ENCODE measurements at regions not wholly inside any gene's neighbourhood (a gene's known extent, or its start where the extent isn't known, plus 50 kb on each side); places are given as distances from the start of the nearest gene placed in this dataset.

DNA sequence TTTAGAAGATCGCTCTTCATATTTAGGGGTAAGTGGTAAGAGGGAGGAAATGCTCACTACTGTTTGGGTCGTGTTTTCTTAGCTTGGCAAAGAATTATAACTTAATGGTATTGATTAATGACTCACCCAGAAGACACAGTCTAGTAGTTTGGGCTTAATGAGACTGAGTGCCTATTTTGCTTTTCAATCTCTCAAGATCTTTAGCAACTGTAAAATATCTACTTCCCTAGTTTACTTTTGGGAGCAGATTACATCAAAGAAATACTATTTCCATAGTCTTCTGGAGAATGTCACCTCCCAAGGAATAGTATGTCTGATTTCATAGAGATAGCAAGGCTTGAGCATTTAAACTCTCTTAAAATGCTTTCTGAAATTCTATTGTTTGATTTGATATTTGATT lies 100.5 kb upstream of the SLC25A13 start:
- intact Hi-C loops (cut with micrococcal nuclease; ENCODE audit: unreplicated experiment), result no loop called here
- no peaks in the 10 kb centered on the region for H3K36me3 ChIP-seq (ENCODE audit: control insufficient read depth in 2 of 2, insufficient read depth in 2 of 2, low read length in 1 of 2)
- CTCF ChIA-PET, result interaction anchor here (1.5 kb wide), 1 partner anchor 605 kb away, joined by 4 read pairs; no protein-coding TSS in a partner anchor

More for the DNA sequence above, 100.5 kb upstream of the SLC25A13 start:
- H3K4me2 ChIP-seq (ENCODE audit: control insufficient read depth, insufficient read depth), result no peak overlapping the region
- DNase-seq (ENCODE audit: low read depth, low spot score) (no peak), ATAC-seq (no peak), FAIRE-seq (no peak)
- H2AFZ ChIP-seq (ENCODE audit: control insufficient read depth, low read depth, low read length), result no peak overlapping the region
- no peak overlapping the region for H3K27ac ChIP-seq (ENCODE audit: control insufficient read depth, insufficient read depth)
- no peak for TF ChIP-seq HDGF (IDR thresholded peaks at IDR 0.05)
- TF ChIP-seq SRF (IDR thresholded peaks at IDR 0.05; ENCODE audit: low read depth in 2 of 2, low read length in 2 of 2), result no peak
- TF ChIP-seq SPI1 (IDR thresholded peaks at IDR 0.05; ENCODE audit: borderline replicate concordance, insufficient read depth, low read depth, low read length), result no peak
- no peak for TF ChIP-seq HDAC2 (IDR thresholded peaks at IDR 0.05)
- no peak for TF ChIP-seq TBL1XR1 (IDR thresholded peaks at IDR 0.05; ENCODE audit: low read depth, low read length)
- TF ChIP-seq, protein P1, sequence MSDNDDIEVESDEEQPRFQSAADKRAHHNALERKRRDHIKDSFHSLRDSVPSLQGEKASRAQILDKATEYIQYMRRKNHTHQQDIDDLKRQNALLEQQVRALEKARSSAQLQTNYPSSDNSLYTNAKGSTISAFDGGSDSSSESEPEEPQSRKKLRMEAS (IDR thresholded peaks at IDR 0.05; ENCODE audit: low read depth, low read length), result no peak
- TF ChIP-seq, protein P2, sequence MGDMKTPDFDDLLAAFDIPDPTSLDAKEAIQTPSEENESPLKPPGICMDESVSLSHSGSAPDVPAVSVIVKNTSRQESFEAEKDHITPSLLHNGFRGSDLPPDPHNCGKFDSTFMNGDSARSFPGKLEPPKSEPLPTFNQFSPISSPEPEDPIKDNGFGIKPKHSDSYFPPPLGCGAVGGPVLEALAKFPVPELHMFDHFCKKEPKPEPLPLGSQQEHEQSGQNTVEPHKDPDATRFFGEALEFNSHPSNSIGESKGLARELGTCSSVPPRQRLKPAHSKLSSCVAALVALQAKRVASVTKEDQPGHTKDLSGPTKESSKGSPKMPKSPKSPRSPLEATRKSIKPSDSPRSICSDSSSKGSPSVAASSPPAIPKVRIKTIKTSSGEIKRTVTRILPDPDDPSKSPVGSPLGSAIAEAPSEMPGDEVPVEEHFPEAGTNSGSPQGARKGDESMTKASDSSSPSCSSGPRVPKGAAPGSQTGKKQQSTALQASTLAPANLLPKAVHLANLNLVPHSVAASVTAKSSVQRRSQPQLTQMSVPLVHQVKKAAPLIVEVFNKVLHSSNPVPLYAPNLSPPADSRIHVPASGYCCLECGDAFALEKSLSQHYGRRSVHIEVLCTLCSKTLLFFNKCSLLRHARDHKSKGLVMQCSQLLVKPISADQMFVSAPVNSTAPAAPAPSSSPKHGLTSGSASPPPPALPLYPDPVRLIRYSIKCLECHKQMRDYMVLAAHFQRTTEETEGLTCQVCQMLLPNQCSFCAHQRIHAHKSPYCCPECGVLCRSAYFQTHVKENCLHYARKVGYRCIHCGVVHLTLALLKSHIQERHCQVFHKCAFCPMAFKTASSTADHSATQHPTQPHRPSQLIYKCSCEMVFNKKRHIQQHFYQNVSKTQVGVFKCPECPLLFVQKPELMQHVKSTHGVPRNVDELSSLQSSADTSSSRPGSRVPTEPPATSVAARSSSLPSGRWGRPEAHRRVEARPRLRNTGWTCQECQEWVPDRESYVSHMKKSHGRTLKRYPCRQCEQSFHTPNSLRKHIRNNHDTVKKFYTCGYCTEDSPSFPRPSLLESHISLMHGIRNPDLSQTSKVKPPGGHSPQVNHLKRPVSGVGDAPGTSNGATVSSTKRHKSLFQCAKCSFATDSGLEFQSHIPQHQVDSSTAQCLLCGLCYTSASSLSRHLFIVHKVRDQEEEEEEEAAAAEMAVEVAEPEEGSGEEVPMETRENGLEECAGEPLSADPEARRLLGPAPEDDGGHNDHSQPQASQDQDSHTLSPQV (IDR thresholded peaks at IDR 0.05), result no peak
- TF ChIP-seq, protein P3, sequence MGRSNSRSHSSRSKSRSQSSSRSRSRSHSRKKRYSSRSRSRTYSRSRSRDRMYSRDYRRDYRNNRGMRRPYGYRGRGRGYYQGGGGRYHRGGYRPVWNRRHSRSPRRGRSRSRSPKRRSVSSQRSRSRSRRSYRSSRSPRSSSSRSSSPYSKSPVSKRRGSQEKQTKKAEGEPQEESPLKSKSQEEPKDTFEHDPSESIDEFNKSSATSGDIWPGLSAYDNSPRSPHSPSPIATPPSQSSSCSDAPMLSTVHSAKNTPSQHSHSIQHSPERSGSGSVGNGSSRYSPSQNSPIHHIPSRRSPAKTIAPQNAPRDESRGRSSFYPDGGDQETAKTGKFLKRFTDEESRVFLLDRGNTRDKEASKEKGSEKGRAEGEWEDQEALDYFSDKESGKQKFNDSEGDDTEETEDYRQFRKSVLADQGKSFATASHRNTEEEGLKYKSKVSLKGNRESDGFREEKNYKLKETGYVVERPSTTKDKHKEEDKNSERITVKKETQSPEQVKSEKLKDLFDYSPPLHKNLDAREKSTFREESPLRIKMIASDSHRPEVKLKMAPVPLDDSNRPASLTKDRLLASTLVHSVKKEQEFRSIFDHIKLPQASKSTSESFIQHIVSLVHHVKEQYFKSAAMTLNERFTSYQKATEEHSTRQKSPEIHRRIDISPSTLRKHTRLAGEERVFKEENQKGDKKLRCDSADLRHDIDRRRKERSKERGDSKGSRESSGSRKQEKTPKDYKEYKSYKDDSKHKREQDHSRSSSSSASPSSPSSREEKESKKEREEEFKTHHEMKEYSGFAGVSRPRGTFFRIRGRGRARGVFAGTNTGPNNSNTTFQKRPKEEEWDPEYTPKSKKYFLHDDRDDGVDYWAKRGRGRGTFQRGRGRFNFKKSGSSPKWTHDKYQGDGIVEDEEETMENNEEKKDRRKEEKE (IDR thresholded peaks at IDR 0.05), result no peak
- TF ChIP-seq YBX1 (IDR thresholded peaks at IDR 0.05), result no peak
- TF ChIP-seq GATAD2B (conservative IDR thresholded peaks at IDR 0.05; ENCODE audit: low read depth), result no peak
- no peak for TF ChIP-seq CREM (IDR thresholded peaks at IDR 0.05; ENCODE audit: low read depth)
- no peak for TF ChIP-seq CHD1 (IDR thresholded peaks at IDR 0.05; ENCODE audit: low read depth, low read length)
- TF ChIP-seq, protein P4, sequence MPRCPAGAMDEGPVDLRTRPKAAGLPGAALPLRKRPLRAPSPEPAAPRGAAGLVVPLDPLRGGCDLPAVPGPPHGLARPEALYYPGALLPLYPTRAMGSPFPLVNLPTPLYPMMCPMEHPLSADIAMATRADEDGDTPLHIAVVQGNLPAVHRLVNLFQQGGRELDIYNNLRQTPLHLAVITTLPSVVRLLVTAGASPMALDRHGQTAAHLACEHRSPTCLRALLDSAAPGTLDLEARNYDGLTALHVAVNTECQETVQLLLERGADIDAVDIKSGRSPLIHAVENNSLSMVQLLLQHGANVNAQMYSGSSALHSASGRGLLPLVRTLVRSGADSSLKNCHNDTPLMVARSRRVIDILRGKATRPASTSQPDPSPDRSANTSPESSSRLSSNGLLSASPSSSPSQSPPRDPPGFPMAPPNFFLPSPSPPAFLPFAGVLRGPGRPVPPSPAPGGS (IDR thresholded peaks at IDR 0.05; ENCODE audit: borderline replicate concordance, insufficient read depth, low read depth, low read length, poor library complexity, severe bottlenecking), result no peak
- ChIA-PET SMC1A (ENCODE audit: uncharacterized antibody, unreplicated experiment) (interaction anchor here (1.1 kb wide), 1 partner anchor 16 kb away, joined by 4 read pairs; no protein-coding TSS in a partner anchor), RAD21 (ENCODE audit: unreplicated experiment) (no interaction called here), POLR2A (no interaction called here)
- H3K9me3 ChIP-seq (replicated peaks; ENCODE audit: control insufficient read depth, insufficient read depth, low read length), result no peaks in the 10 kb centered on the region
- no TSS peak for BruUV-seq (replicated peaks)
- H3K79me2 ChIP-seq (ENCODE audit: control insufficient read depth, insufficient read depth, low read length), result no peaks in the 10 kb centered on the region
- H3K27me3 ChIP-seq (replicated peaks in 1 of 2; ENCODE audit: control insufficient read depth in 2 of 2, insufficient read depth in 2 of 2, low read length in 1 of 2), result no peaks in the 10 kb centered on the region; a peak in 2 of 4 replicates
- 43% methylated on average over 2 of the region's 2 CpGs for WGBS (ENCODE audit: insufficient coverage, insufficient replicate concordance, low lambda C conversion rate, missing lambda C conversion rate)
- no peaks in the 10 kb centered on the region for H4K20me1 ChIP-seq (ENCODE audit: control insufficient read depth, insufficient read depth)
- H3K4me1 ChIP-seq (ENCODE audit: control insufficient read depth, insufficient read depth, low read length), result no peaks in the 10 kb centered on the region
- no peak overlapping the region for H3K4me3 ChIP-seq
- in situ Hi-C loops (cut with MboI), result no loop called here
- no peak overlapping the region for H3K9ac ChIP-seq (ENCODE audit: control insufficient read depth, insufficient read depth, low read length)

All from GM12878 (cell line).